ENCODE measurements at regions not wholly inside any gene's neighbourhood (a gene's known extent, or its start where the extent isn't known, plus 50 kb on each side); places are given as distances from the start of the nearest gene placed in this dataset.

- no peak for TF ChIP-seq ZNF687 (IDR thresholded peaks at IDR 0.05)
- TF ChIP-seq CREM (IDR thresholded peaks at IDR 0.05; ENCODE audit: low read depth) = no peak
These were observed 128.1 kb upstream of the THRB start (continued) for GRCh38 chr3:24622696-24623225.

DNA sequence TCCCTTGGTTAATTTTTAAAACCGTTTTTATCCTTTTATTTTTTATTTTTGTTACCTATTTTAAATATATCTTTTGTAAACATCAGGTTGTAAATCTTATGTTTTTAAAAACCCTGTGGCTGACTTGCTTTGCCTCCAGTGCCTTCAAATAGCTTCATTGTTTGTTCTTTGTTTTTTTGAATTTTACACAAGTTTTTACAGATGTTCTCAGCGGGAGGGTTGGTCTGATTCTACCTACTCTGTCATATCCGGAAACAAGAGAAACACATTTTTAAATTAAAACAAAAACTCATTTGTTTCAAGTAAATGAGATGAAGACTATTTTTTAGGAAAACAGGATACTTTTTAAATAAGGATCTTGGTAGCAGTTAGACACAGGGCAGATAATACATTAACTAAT lies 129.0 kb upstream of the THRB start:
- no peak overlapping the region for H3K9ac ChIP-seq (ENCODE audit: control insufficient read depth, insufficient read depth, low read length)
- no peaks in the 10 kb centered on the region for H3K4me1 ChIP-seq (ENCODE audit: control insufficient read depth, insufficient read depth, low read length)
- no peaks in the 10 kb centered on the region for H3K79me2 ChIP-seq (ENCODE audit: control insufficient read depth, insufficient read depth, low read length)
- POLR2A ChIA-PET = no interaction called here
- H4K20me1 ChIP-seq (ENCODE audit: control insufficient read depth, insufficient read depth) = no peaks in the 10 kb centered on the region
- SMC1A ChIA-PET (ENCODE audit: uncharacterized antibody, unreplicated experiment) = interaction anchor here (1.1 kb wide), 1 partner anchor 8 kb away, joined by 5 read pairs; no protein-coding TSS in a partner anchor
- no peak overlapping the region for H3K4me2 ChIP-seq (ENCODE audit: control insufficient read depth, insufficient read depth)
- H3K9me3 ChIP-seq (replicated peaks; ENCODE audit: control insufficient read depth, insufficient read depth, low read length) = no peaks in the 10 kb centered on the region
- ATAC-seq = no peak
- no peak overlapping the region for H3K4me3 ChIP-seq
- in situ Hi-C loops (cut with MboI) (no loop called here), intact Hi-C loops (cut with micrococcal nuclease; ENCODE audit: unreplicated experiment) (no loop called here)
- H3K36me3 ChIP-seq (ENCODE audit: control insufficient read depth in 2 of 2, insufficient read depth in 2 of 2, low read length in 1 of 2) = no peaks in the 10 kb centered on the region
- DNase-seq (ENCODE audit: low read depth, low spot score) = no peak
- H3K27ac ChIP-seq (ENCODE audit: control insufficient read depth, insufficient read depth) = no peak overlapping the region
- FAIRE-seq = no peak
- RAD21 ChIA-PET (ENCODE audit: unreplicated experiment) = no interaction called here
- whole genome bisulfite sequencing (ENCODE audit: insufficient coverage, insufficient replicate concordance, low lambda C conversion rate, missing lambda C conversion rate) = 9% methylated on average over 3 of the region's 3 CpGs
- H2AFZ ChIP-seq (ENCODE audit: control insufficient read depth, low read depth, low read length) = no peak overlapping the region
- CTCF ChIA-PET = no interaction called here
- no TSS peak for BruUV-seq (replicated peaks)
- H3K27me3 ChIP-seq (replicated peaks in 1 of 2; ENCODE audit: control insufficient read depth in 2 of 2, insufficient read depth in 2 of 2, low read length in 1 of 2) = no peaks in the 10 kb centered on the region
- TF ChIP-seq TCF3 (IDR thresholded peaks at IDR 0.05; ENCODE audit: borderline replicate concordance, insufficient read depth, low read depth, low read length) = no peak
- TF ChIP-seq KLF5 (IDR thresholded peaks at IDR 0.05; ENCODE audit: partially characterized antibody) = no peak
- TF ChIP-seq PML (IDR thresholded peaks at IDR 0.05; ENCODE audit: low read length) = no peak
- TF ChIP-seq, protein P1, sequence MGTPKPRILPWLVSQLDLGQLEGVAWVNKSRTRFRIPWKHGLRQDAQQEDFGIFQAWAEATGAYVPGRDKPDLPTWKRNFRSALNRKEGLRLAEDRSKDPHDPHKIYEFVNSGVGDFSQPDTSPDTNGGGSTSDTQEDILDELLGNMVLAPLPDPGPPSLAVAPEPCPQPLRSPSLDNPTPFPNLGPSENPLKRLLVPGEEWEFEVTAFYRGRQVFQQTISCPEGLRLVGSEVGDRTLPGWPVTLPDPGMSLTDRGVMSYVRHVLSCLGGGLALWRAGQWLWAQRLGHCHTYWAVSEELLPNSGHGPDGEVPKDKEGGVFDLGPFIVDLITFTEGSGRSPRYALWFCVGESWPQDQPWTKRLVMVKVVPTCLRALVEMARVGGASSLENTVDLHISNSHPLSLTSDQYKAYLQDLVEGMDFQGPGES (IDR thresholded peaks at IDR 0.05) = no peak
- TF ChIP-seq, protein P2, sequence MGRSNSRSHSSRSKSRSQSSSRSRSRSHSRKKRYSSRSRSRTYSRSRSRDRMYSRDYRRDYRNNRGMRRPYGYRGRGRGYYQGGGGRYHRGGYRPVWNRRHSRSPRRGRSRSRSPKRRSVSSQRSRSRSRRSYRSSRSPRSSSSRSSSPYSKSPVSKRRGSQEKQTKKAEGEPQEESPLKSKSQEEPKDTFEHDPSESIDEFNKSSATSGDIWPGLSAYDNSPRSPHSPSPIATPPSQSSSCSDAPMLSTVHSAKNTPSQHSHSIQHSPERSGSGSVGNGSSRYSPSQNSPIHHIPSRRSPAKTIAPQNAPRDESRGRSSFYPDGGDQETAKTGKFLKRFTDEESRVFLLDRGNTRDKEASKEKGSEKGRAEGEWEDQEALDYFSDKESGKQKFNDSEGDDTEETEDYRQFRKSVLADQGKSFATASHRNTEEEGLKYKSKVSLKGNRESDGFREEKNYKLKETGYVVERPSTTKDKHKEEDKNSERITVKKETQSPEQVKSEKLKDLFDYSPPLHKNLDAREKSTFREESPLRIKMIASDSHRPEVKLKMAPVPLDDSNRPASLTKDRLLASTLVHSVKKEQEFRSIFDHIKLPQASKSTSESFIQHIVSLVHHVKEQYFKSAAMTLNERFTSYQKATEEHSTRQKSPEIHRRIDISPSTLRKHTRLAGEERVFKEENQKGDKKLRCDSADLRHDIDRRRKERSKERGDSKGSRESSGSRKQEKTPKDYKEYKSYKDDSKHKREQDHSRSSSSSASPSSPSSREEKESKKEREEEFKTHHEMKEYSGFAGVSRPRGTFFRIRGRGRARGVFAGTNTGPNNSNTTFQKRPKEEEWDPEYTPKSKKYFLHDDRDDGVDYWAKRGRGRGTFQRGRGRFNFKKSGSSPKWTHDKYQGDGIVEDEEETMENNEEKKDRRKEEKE (IDR thresholded peaks at IDR 0.05) = no peak
- TF ChIP-seq KDM1A (IDR thresholded peaks at IDR 0.05; ENCODE audit: borderline replicate concordance) = no peak
- TF ChIP-seq JUND (IDR thresholded peaks at IDR 0.05; ENCODE audit: low read depth, low read length) = no peak
- TF ChIP-seq POLR2AphosphoS5 (IDR thresholded peaks at IDR 0.05; ENCODE audit: low read length) = no peak
- TF ChIP-seq, protein P3, sequence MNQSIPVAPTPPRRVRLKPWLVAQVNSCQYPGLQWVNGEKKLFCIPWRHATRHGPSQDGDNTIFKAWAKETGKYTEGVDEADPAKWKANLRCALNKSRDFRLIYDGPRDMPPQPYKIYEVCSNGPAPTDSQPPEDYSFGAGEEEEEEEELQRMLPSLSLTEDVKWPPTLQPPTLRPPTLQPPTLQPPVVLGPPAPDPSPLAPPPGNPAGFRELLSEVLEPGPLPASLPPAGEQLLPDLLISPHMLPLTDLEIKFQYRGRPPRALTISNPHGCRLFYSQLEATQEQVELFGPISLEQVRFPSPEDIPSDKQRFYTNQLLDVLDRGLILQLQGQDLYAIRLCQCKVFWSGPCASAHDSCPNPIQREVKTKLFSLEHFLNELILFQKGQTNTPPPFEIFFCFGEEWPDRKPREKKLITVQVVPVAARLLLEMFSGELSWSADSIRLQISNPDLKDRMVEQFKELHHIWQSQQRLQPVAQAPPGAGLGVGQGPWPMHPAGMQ (IDR thresholded peaks at IDR 0.05; ENCODE audit: borderline replicate concordance) = no peak
- TF ChIP-seq NR2C1 (IDR thresholded peaks at IDR 0.05) = no peak
- TF ChIP-seq FOXK2 (IDR thresholded peaks at IDR 0.05) = no peak

All from GM12878 (cell line).